ENCODE measurements at regions not wholly inside any gene's neighbourhood (a gene's known extent, or its start where the extent isn't known, plus 50 kb on each side); places are given as distances from the start of the nearest gene placed in this dataset.
A peak's percentile ranks its signal among the peaks of the same experiment; 100 is the strongest.

DNA sequence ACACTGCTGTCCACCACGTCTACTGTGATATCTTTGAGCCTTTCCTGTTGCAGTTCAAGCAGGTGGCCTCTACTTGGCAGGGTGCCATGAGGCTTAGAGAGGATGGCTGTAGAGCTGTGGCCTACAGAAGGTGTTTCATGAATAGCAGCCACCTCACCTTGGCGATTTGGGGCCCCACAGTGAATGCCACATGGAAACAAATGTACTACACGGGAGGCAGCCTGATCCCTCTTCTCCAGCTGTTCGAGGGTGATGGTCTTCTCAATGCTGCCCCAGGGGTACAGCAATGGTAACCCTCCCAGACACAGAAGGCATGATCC lies 70.7 kb downstream of the FAM43A start:
- no peak overlapping the region for H3K27ac ChIP-seq (ENCODE audit: low read length)
- no peak overlapping the region for H3K4me3 ChIP-seq (ENCODE audit: low read depth in 1 of 2, low read length in 2 of 2)
- no peaks in the 10 kb centered on the region for H3K36me3 ChIP-seq (ENCODE audit: control insufficient read depth in 1 of 2, insufficient read depth in 2 of 2, low read length in 2 of 2)
- H3K4me1 ChIP-seq (ENCODE audit: control insufficient read depth in 1 of 2, insufficient read depth in 2 of 2, low read length in 2 of 2) = peaks cover 0 to 14% of the 10 kb centered on the region in 2 donors
- H3K9me3 ChIP-seq (ENCODE audit: control insufficient read depth in 1 of 2, low read length in 2 of 2) = no peaks in the 10 kb centered on the region
- peaks cover 4% of the 10 kb centered on the region for H3K27me3 ChIP-seq (ENCODE audit: low read depth, low read length)

DNA sequence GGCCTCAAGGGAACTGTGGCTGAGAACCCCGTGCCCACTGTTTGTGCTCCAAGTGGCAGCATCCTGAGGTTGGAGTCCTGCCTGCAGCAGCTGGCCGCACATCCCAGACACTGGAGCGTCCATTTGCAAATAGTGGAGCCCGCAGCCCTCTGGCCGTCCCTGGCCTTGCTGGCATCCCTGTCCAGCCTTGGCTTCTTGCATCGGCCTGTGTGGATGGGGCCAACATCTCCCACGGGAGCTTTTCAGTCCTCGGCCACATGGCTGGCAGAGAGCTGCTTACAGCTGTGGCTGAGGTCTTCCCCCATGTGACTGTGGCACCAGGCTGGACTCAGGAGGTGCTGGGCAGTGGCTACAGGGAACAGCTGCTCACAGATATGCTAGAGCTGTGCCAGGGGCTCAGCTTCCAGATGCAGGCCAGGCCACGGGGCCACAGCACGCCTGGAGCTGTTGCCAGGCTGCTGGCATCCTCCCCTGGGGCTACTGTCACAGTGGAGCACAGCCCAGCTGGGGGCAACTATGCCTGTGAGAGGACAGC lies 71.2 kb downstream of the FAM43A start:
- no peaks in the 10 kb centered on the region for H3K9me3 ChIP-seq (ENCODE audit: control insufficient read depth in 1 of 2, low read length in 2 of 2)
- no peak overlapping the region for H3K27ac ChIP-seq (ENCODE audit: low read length)
- H3K36me3 ChIP-seq (ENCODE audit: control insufficient read depth in 1 of 2, insufficient read depth in 2 of 2, low read length in 2 of 2) = no peaks in the 10 kb centered on the region
- H3K27me3 ChIP-seq (ENCODE audit: low read depth, low read length) = peaks cover 4% of the 10 kb centered on the region
- no peak overlapping the region for H3K4me3 ChIP-seq (ENCODE audit: low read depth in 1 of 2, low read length in 2 of 2)
- H3K4me1 ChIP-seq (ENCODE audit: control insufficient read depth in 1 of 2, insufficient read depth in 2 of 2, low read length in 2 of 2) = peaks cover 0 to 14% of the 10 kb centered on the region in 2 donors

DNA sequence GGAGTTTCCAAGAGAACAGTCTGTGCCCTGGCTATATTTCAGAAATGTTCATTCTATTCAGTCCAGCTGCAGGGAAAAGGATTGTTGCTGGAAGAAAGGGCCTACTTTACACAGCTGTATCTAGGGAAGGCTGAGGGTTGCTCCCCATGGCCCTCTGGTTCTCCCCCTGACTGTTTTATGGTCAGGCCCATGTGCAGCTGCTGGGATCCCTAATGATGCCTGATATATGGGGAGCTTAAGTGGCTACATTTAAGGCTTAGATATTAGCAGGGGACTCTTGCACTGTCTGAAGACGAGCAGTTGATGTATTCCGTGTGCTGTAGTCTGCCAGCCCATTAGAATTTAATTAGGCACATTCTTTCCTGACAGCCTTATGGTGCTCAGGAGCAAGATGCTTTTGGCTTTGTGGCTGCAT lies 72.0 kb downstream of the FAM43A start:
- peaks cover 0 to 14% of the 10 kb centered on the region in 2 donors for H3K4me1 ChIP-seq (ENCODE audit: control insufficient read depth in 1 of 2, insufficient read depth in 2 of 2, low read length in 2 of 2)
- no peaks in the 10 kb centered on the region for H3K9me3 ChIP-seq (ENCODE audit: control insufficient read depth in 1 of 2, low read length in 2 of 2)
- H3K27me3 ChIP-seq (ENCODE audit: low read depth, low read length) = peaks cover 4% of the 10 kb centered on the region
- H3K27ac ChIP-seq (ENCODE audit: low read length) = no peak overlapping the region
- H3K4me3 ChIP-seq (ENCODE audit: low read depth in 1 of 2, low read length in 2 of 2) = no peak overlapping the region
- no peaks in the 10 kb centered on the region for H3K36me3 ChIP-seq (ENCODE audit: control insufficient read depth in 1 of 2, insufficient read depth in 2 of 2, low read length in 2 of 2)

DNA sequence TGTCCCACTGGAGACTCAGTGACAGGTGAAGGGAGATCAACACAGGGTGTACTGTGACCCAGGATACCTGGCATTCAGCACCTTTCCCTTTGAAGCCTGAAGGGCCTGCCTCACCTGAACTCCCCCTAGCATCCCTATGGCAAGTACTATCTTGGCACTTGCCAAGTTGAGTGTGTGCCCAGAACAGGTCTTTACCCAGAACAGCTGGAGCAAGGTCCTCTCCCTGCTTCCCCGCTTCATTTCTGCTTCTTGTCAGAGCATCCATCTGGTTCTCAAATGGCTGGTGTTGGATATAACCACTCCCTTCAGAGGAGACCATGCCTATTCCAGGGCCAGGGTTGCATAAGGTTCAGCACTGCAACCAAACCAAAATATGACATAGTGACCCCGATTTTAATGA lies 73.0 kb downstream of the FAM43A start:
- no peaks in the 10 kb centered on the region for H3K9me3 ChIP-seq (ENCODE audit: control insufficient read depth in 1 of 2, low read length in 2 of 2)
- H3K27me3 ChIP-seq (ENCODE audit: low read depth, low read length) = peaks cover 4% of the 10 kb centered on the region
- no peaks in the 10 kb centered on the region for H3K36me3 ChIP-seq (ENCODE audit: control insufficient read depth in 1 of 2, insufficient read depth in 2 of 2, low read length in 2 of 2)
- peaks cover 0 to 14% of the 10 kb centered on the region in 2 donors for H3K4me1 ChIP-seq (ENCODE audit: control insufficient read depth in 1 of 2, insufficient read depth in 2 of 2, low read length in 2 of 2)
- H3K27ac ChIP-seq (ENCODE audit: low read length) = no peak overlapping the region
- no peak overlapping the region for H3K4me3 ChIP-seq (ENCODE audit: low read depth in 1 of 2, low read length in 2 of 2)

DNA sequence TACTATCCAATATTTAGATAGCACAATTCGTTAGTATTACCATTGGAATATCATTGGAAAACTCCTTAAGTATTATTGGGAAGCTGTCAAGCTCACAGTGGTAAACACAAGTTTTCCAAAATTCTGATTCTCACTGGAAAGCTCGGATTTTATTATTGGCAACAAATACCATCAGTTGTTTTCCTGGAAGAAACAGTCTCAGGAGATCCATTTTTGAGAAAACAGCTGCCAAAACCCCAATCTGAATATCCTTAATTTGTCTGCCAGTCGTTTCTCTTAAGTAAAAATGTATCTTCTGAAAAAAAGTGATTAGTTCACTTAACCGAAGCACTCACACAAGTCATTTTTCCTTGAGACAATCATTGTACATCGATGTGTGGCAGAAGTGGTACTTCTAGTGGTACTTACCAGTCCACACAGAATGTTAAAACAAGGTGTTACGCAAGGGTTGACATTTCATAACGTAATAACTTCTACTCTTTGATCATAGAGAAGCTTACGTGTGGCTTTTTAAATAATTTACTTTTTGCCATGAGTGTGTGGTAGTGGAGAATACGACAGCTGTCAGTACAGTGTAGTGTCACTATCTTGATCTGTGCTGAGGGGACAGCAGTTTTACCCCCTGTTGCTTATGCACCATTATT lies 74.9 kb downstream of the FAM43A start:
- no peaks in the 10 kb centered on the region for H3K36me3 ChIP-seq (ENCODE audit: control insufficient read depth in 1 of 2, insufficient read depth in 2 of 2, low read length in 2 of 2)
- no peak overlapping the region for H3K27ac ChIP-seq (ENCODE audit: low read length)
- H3K4me3 ChIP-seq (ENCODE audit: low read depth in 1 of 2, low read length in 2 of 2) = no peak overlapping the region
- H3K4me1 ChIP-seq (ENCODE audit: control insufficient read depth in 1 of 2, insufficient read depth in 2 of 2, low read length in 2 of 2) = peaks cover 0 to 14% of the 10 kb centered on the region in 2 donors
- H3K9me3 ChIP-seq (ENCODE audit: control insufficient read depth in 1 of 2, low read length in 2 of 2) = no peaks in the 10 kb centered on the region
- H3K27me3 ChIP-seq (ENCODE audit: low read depth, low read length) = no peaks in the 10 kb centered on the region

DNA sequence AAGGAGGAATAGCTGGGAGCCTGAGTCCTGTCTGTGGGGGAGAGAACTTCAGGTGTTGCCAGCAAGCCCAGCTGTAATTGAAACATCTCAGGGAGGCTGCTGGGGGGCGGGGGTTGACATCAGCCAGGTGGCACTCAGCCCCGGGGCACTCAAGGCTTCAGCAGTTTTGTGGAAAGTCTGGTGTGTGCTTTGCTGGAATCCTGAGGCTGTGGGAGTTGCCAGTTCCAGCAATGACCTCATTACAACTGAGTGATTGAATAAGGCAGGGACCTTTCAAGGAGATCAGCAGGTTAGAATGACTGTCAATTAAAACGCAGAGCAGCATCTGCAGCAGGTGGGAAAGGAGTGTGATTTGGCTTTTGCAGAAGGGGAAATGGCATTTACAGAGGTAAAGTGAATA lies 75.7 kb downstream of the FAM43A start:
- H3K27ac ChIP-seq (ENCODE audit: low read length) = no peak overlapping the region
- no peaks in the 10 kb centered on the region for H3K9me3 ChIP-seq (ENCODE audit: control insufficient read depth in 1 of 2, low read length in 2 of 2)
- no peaks in the 10 kb centered on the region for H3K27me3 ChIP-seq (ENCODE audit: low read depth, low read length)
- H3K4me3 ChIP-seq (ENCODE audit: low read depth in 1 of 2, low read length in 2 of 2) = no peak overlapping the region
- H3K36me3 ChIP-seq (ENCODE audit: control insufficient read depth in 1 of 2, insufficient read depth in 2 of 2, low read length in 2 of 2) = no peaks in the 10 kb centered on the region
- peaks cover 0 to 14% of the 10 kb centered on the region in 2 donors for H3K4me1 ChIP-seq (ENCODE audit: control insufficient read depth in 1 of 2, insufficient read depth in 2 of 2, low read length in 2 of 2)

DNA sequence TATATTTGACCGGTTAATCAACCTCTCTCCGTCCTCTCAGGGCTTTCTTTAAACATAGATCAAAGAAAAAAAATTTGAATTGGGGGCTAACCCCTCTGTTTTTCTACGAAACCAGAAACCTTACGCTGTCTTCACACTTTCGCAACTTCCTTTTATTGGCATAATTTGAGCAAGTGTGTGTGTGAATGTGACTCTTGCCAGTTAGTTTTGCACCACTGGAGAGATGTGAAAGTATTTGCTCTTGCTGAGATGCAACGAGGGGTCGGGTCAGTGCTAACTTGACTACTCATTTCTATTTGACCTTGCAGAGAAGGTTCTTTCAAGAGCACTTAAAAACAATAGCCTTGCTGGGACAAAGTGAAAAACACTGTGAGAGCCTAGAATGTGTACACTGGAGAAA lies 81.2 kb downstream of the FAM43A start:
- Histone ChIP-seq H3K4me1 (ENCODE audit: control insufficient read depth in 1 of 2, insufficient read depth in 2 of 2, low read length in 2 of 2) (peaks cover 0 to 12% of the 10 kb centered on the region in 2 donors), H3K27ac (ENCODE audit: low read length) (no peak overlapping the region), H3K4me3 (ENCODE audit: low read depth in 1 of 2, low read length in 2 of 2) (no peak overlapping the region), H3K27me3 (ENCODE audit: low read depth, low read length) (no peaks in the 10 kb centered on the region), H3K36me3 (ENCODE audit: control insufficient read depth in 1 of 2, insufficient read depth in 2 of 2, low read length in 2 of 2) (no peaks in the 10 kb centered on the region), H3K9me3 (ENCODE audit: control insufficient read depth in 1 of 2, low read length in 2 of 2) (no peaks in the 10 kb centered on the region)

DNA sequence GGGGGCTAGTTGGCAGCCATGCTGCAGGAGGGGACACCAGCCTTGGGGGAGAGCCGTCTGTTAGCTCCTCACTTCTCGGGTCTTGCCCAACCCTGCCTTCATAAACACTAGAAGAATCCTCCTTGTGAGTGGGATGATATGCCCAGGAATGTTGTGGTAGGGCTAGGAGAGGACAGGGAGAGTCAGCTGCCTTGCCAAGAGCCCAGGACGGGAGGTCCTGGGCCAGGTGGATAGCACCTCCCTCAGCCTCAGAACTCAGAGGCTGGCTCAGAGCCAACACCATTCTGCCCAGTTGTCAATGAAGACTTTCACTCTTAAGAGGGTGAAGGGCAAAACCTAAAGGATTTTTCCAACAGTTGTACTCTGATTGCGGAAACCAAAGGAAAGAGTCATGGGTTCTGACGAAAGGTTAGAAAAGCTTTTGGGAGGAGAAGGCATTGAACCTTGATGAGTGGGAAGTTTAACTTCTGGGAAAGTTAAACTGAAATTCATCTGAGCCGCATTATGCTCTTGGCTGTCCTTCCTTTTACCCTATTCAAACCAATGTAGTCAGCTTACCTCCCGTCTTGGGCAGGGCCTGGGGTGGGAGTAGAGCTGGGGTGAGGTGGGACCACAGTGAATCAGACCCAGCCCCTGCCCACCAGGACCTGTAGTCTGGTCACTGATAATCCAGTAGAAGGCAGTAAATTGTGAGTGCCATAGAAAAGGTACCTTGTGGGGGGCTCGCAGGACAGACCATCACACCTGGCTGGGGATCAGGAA lies 81.9 kb downstream of the FAM43A start:
- H3K27ac ChIP-seq (ENCODE audit: low read length) = no peak overlapping the region
- no peak overlapping the region for H3K4me3 ChIP-seq (ENCODE audit: low read depth in 1 of 2, low read length in 2 of 2)
- H3K36me3 ChIP-seq (ENCODE audit: control insufficient read depth in 1 of 2, insufficient read depth in 2 of 2, low read length in 2 of 2) = no peaks in the 10 kb centered on the region
- no peaks in the 10 kb centered on the region for H3K27me3 ChIP-seq (ENCODE audit: low read depth, low read length)
- peaks cover 0 to 12% of the 10 kb centered on the region in 2 donors for H3K4me1 ChIP-seq (ENCODE audit: control insufficient read depth in 1 of 2, insufficient read depth in 2 of 2, low read length in 2 of 2)
- H3K9me3 ChIP-seq (ENCODE audit: control insufficient read depth in 1 of 2, low read length in 2 of 2) = no peaks in the 10 kb centered on the region

DNA sequence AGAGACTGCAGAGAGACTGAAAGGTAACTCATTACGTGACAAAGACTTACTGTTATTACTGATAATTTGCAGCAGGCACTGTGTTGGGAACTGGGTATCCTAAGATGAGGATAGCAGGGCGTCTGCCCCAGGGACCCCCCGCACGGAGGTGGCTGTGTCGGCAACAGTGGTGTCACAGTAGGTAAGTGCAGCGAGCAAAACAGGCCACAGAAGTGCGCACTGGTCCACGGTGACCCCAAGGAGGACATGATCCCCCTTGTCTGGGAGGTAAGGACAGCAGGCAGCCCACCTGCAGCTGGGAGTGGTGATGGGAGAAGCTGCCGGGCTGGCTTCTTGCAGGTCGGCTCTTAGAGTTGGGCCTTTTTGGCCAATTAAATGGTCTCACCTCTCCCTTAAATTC lies 82.9 kb downstream of the FAM43A start:
- H3K27ac ChIP-seq (ENCODE audit: low read length) = no peak overlapping the region

DNA sequence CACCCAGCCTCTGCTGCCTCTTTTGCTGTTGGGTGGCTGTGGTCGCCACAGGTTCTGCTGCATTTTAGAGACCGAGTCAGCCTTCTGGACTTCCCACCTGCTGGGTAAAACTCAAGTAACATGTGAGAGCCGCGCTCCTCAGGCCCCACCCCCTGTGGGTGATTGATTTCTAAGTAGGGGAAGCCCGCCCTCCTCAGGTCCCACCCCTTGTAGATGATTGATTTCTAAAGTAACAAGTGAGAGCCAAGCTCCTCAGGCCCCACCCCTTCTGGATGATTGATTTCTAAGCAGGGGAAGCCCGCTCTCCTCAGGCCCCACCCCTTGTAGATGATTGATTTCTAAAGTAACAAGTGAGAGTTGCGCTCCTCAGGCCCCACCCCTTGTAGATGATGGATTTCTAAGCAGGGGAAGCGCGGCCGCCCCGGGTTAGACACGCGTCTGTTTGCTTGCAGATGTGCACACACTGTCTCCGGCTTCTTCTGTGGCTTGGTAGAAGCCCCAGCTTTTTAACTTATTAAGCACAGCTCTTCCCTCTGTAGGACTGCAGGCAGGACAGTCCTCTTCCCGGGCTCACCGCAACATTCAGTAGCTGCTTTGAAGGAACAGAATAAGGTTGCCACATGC lies 83.4 kb downstream of the FAM43A start:
- no peak overlapping the region for H3K27ac ChIP-seq (ENCODE audit: low read length)
- H3K4me3 ChIP-seq (ENCODE audit: low read depth in 1 of 2, low read length in 2 of 2) = peak overlapping the region; percentile 51 to 72
- H3K4me1 ChIP-seq (ENCODE audit: control insufficient read depth in 1 of 2, insufficient read depth in 2 of 2, low read length in 2 of 2) = peaks cover 0 to 12% of the 10 kb centered on the region in 2 donors

More for the DNA sequence above, 82.9 kb downstream of the FAM43A start:
- no peaks in the 10 kb centered on the region for H3K9me3 ChIP-seq (ENCODE audit: control insufficient read depth in 1 of 2, low read length in 2 of 2)
- no peaks in the 10 kb centered on the region for H3K27me3 ChIP-seq (ENCODE audit: low read depth, low read length)
- H3K36me3 ChIP-seq (ENCODE audit: control insufficient read depth in 1 of 2, insufficient read depth in 2 of 2, low read length in 2 of 2) = no peaks in the 10 kb centered on the region
- peaks cover 0 to 12% of the 10 kb centered on the region in 2 donors for H3K4me1 ChIP-seq (ENCODE audit: control insufficient read depth in 1 of 2, insufficient read depth in 2 of 2, low read length in 2 of 2)
- peak overlapping the region; percentile 51 to 72 for H3K4me3 ChIP-seq (ENCODE audit: low read depth in 1 of 2, low read length in 2 of 2)

DNA sequence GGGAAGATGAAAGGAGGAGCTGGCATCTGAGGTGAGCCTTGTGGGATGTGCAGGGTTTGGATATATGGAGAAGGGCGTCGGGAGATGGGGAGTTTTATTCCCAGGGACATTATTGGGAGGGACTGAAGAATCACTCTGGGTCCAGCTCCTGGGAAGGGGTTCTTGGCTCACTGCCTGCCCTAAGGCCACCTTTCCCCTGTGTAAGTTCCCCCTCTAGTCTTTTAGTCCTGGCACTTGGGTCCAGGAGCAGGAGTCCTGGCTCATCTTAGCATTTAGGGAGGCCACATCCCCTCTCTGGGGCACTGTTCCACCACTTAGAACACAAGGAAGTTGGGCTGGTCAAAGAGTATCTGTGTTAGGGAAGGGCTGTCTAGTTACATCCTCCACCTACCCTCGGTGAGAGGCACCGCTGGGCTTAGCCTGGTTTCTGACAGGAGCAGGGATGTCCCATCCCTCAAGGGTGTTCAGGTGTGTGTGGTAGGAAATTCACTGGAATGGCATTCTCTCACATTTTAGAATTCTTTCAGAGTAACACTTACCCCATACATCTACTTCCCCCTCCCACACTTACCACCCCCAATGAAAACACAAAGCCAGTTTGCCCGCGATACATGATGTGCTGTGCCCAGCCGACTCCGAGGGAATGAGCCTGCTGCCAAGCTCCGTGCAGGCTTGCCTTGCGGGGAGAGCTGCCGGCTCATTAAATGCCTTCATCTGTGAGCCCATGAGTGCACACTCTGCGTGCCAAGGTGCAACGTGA lies 86.7 kb downstream of the FAM43A start:
- H3K4me1 ChIP-seq (ENCODE audit: control insufficient read depth in 1 of 2, insufficient read depth in 2 of 2, low read length in 2 of 2) = peaks cover 0 to 12% of the 10 kb centered on the region in 2 donors
- no peaks in the 10 kb centered on the region for H3K27me3 ChIP-seq (ENCODE audit: low read depth, low read length)
- no peak overlapping the region for H3K4me3 ChIP-seq (ENCODE audit: low read depth in 1 of 2, low read length in 2 of 2)
- H3K27ac ChIP-seq (ENCODE audit: low read length) = no peak overlapping the region
- H3K36me3 ChIP-seq (ENCODE audit: control insufficient read depth in 1 of 2, insufficient read depth in 2 of 2, low read length in 2 of 2) = no peaks in the 10 kb centered on the region
- H3K9me3 ChIP-seq (ENCODE audit: control insufficient read depth in 1 of 2, low read length in 2 of 2) = no peaks in the 10 kb centered on the region

More for the DNA sequence above, 83.4 kb downstream of the FAM43A start:
- Histone ChIP-seq H3K36me3 (ENCODE audit: control insufficient read depth in 1 of 2, insufficient read depth in 2 of 2, low read length in 2 of 2) (no peaks in the 10 kb centered on the region), H3K9me3 (ENCODE audit: control insufficient read depth in 1 of 2, low read length in 2 of 2) (no peaks in the 10 kb centered on the region), H3K27me3 (ENCODE audit: low read depth, low read length) (no peaks in the 10 kb centered on the region)

All from muscle layer of duodenum (tissue), 2 donors.